ENCODE measurements at regions not wholly inside any gene's neighbourhood (a gene's known extent, or its start where the extent isn't known, plus 50 kb on each side); places are given as distances from the start of the nearest gene placed in this dataset.

- Histone ChIP-seq H3K27ac (no peak overlapping the region), H3K9me3 (no peaks in the 10 kb centered on the region), H3K36me3 (ENCODE audit: low read depth, missing control alignments) (no peaks in the 10 kb centered on the region), H3K4me1 (no peaks in the 10 kb centered on the region), H3K27me3 (no peaks in the 10 kb centered on the region), H3K4me3 (no peak overlapping the region)
- intact Hi-C loops (cut with DNase I; ENCODE audit: low total_unique reads): no loop called here
- 80 to 84% methylated on average over 2 of the region's 2 CpGs for WGBS, 2 donors
- DNase-seq: no peak
- TF ChIP-seq CTCF (IDR thresholded peaks at IDR 0.05): no peak
- TF ChIP-seq POLR2A (IDR thresholded peaks at IDR 0.05): no peak
Measured at GRCh38 chr4:125104616-125105015, 210.1 kb upstream of the FAT4 start.

GRCh38 chr4:125101719-125102118, 213.0 kb upstream of the FAT4 start:
- TF ChIP-seq CTCF (IDR thresholded peaks at IDR 0.05) (no peak), POLR2A (IDR thresholded peaks at IDR 0.05) (no peak)
- intact Hi-C loops (cut with DNase I; ENCODE audit: low total_unique reads): no loop called here
- H3K4me3 ChIP-seq: no peak overlapping the region
- H3K27ac ChIP-seq: peak overlapping the region in 1 of 2 donors; percentile 25
- no peaks in the 10 kb centered on the region for H3K36me3 ChIP-seq (ENCODE audit: low read depth, missing control alignments)
- DNase-seq: no peak
- no peaks in the 10 kb centered on the region for H3K9me3 ChIP-seq
- no peaks in the 10 kb centered on the region for H3K4me1 ChIP-seq
- H3K27me3 ChIP-seq: no peaks in the 10 kb centered on the region
- WGBS, 2 donors: 73 to 82% methylated on average over 3 of the region's 3 CpGs

- no peak for DNase-seq
Measured at GRCh38 chr4:125097729-125098128, 217.0 kb upstream of the FAT4 start.

GRCh38 chr4:125096662-125097061, 218.1 kb upstream of the FAT4 start:
- H3K36me3 ChIP-seq (ENCODE audit: low read depth, missing control alignments): no peaks in the 10 kb centered on the region
- H3K27me3 ChIP-seq: no peaks in the 10 kb centered on the region
- no peak overlapping the region for H3K27ac ChIP-seq
- H3K9me3 ChIP-seq: no peaks in the 10 kb centered on the region
- DNase-seq: no peak
- no peaks in the 10 kb centered on the region for H3K4me1 ChIP-seq
- intact Hi-C loops (cut with DNase I; ENCODE audit: low total_unique reads): no loop called here
- no peak overlapping the region for H3K4me3 ChIP-seq
- TF ChIP-seq POLR2A (IDR thresholded peaks at IDR 0.05): no peak
- TF ChIP-seq CTCF (IDR thresholded peaks at IDR 0.05): no peak
- 89 to 96% methylated on average over 3 of the region's 3 CpGs for WGBS, 2 donors

More at GRCh38 chr4:125097729-125098128, 217.0 kb upstream of the FAT4 start:
- intact Hi-C loops (cut with DNase I; ENCODE audit: low total_unique reads): no loop called here
- Histone ChIP-seq H3K4me1 (no peaks in the 10 kb centered on the region), H3K4me3 (no peak overlapping the region), H3K36me3 (ENCODE audit: low read depth, missing control alignments) (no peaks in the 10 kb centered on the region), H3K27me3 (no peaks in the 10 kb centered on the region), H3K27ac (no peak overlapping the region), H3K9me3 (no peaks in the 10 kb centered on the region)
- WGBS, 2 donors: 70 to 72% methylated on average over 2 of the region's 2 CpGs
- no peak for TF ChIP-seq POLR2A (IDR thresholded peaks at IDR 0.05)
- no peak for TF ChIP-seq CTCF (IDR thresholded peaks at IDR 0.05)

GRCh38 chr4:125091541-125091940, 223.2 kb upstream of the FAT4 start:
- H3K36me3 ChIP-seq (ENCODE audit: low read depth, missing control alignments): no peaks in the 10 kb centered on the region
- intact Hi-C loops (cut with DNase I; ENCODE audit: low total_unique reads): no loop called here
- no peaks in the 10 kb centered on the region for H3K9me3 ChIP-seq
- no peak for TF ChIP-seq CTCF (IDR thresholded peaks at IDR 0.05)
- no peak for TF ChIP-seq POLR2A (IDR thresholded peaks at IDR 0.05)
- no peak overlapping the region for H3K4me3 ChIP-seq
- no peaks in the 10 kb centered on the region for H3K27me3 ChIP-seq
- 91 to 93% methylated on average over 4 of the region's 4 CpGs for WGBS, 2 donors
- DNase-seq: no peak
- no peaks in the 10 kb centered on the region for H3K4me1 ChIP-seq
- H3K27ac ChIP-seq: no peak overlapping the region

Data from testis (tissue), 2 donors.